ENCODE measurements at regions not wholly inside any gene's neighbourhood (a gene's known extent, or its start where the extent isn't known, plus 50 kb on each side); places are given as distances from the start of the nearest gene placed in this dataset.

DNA sequence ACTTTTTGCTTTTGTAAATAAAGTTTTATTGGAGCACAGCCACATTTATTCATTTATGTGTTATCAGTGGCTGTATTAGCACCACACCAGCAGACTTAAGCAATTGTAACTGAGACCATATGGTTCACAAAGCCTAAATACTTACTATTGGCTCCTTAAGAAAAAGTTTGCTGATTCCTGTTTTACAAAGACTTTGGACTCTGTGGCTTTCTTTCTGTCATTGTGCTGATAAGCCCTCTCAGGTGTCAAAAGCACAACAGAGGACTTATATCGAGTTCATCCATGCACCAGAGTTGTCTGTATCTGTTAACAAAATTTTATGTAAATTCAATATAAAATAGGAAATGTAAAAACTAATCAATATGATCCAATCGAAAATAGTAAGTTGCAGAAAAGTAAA is 55.6 kb upstream of the PCSK5 start:
- TF ChIP-seq CREB1 (IDR thresholded peaks at IDR 0.05; ENCODE audit: low read depth) (no peak), TAF1 (IDR thresholded peaks at IDR 0.05; ENCODE audit: low read depth) (no peak), NFIC (IDR thresholded peaks at IDR 0.05) (no peak), EP300 (IDR thresholded peaks at IDR 0.05; ENCODE audit: borderline replicate concordance) (no peak), YY1 (IDR thresholded peaks at IDR 0.05; ENCODE audit: low read depth) (no peak), RAD21 (IDR thresholded peaks at IDR 0.05; ENCODE audit: low read depth) (no peak), USF1 (IDR thresholded peaks at IDR 0.05) (no peak), FOXM1 (IDR thresholded peaks at IDR 0.05; ENCODE audit: borderline replicate concordance, low read depth) (no peak), ZBTB7A (IDR thresholded peaks at IDR 0.05; ENCODE audit: low read depth) (no peak), MAX (IDR thresholded peaks at IDR 0.05) (no peak), TCF12 (IDR thresholded peaks at IDR 0.05; ENCODE audit: low read depth) (no peak), EGR1 (IDR thresholded peaks at IDR 0.05) (no peak), TEAD4 (IDR thresholded peaks at IDR 0.05) (no peak), CEBPB (IDR thresholded peaks at IDR 0.05) (no peak), REST (IDR thresholded peaks at IDR 0.05; ENCODE audit: low read depth) (no peak)

All from Ishikawa (cell line).